SW480 (cell line): ENCODE measurements at regions not wholly inside any gene's neighbourhood (a gene's known extent, or its start where the extent isn't known, plus 50 kb on each side); places are given as distances from the start of the nearest gene placed in this dataset.

Experiments
- DNase-seq: peaks from one replicate; pipeline ENCODE4 v3.0.0-alpha.2; 2016; ENCODE audit warnings: low spot score

GRCh38 chr2:128632501-128632800 lies 313.8 kb upstream of the HS6ST1 start:
- DNase-seq: no peak

DNA sequence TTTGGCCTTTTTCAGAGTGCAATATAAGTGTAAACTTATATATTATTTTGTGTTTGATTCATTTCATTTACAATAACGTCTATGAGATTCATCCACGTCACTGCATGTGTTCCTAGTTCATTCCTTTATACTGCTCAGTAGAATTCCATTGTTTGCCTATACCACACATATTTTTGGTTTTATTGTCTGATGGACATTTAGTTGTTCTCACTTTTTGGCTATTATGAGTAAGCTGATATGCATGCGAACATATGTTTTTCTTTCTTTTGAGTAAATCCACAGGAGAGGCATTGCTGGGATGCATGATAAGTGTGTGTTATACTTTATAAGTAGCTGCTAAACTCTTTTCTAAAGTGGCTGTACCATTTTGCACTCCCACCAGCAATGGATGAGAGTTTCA lies 314.8 kb upstream of the HS6ST1 start:
- DNase-seq: no peak

- peak; percentile 20 for DNase-seq
Measured at GRCh38 chr2:128635361-128635900, 316.8 kb upstream of the HS6ST1 start.

GRCh38 chr2:128636802-128637147 lies 318.1 kb upstream of the HS6ST1 start:
- DNase-seq: no peak

DNA sequence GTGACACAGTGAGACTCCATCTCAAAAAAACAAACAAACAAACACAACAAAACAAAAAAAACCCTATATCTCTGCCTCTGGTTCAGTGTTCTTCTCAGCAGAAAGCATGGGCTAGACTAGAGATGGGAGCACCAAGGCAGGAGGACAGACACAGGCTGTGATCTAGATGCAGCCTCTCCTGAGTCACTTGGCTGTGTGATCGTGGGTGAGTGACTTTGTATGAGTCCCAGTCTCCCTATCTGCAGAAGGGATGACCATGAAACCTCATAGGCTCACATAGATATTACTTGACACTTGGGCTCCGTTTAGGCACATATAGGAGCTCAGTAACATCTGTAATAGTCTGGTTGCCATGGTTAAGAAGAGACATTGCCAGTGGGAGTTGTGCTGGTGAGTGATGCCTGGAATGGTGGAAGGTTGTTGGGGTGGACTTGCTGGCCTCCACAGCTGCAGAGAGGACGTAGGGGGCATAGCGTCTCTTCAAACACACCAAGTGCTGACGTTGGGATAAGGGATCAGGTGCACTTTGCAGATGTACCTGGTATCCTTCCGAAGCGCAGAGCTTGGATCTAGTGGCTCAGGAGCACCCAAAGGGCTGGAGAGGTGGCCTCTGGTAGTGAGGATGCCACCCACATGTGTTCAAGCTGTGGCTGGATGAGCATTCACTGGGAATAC lies 318.9 kb upstream of the HS6ST1 start:
- DNase-seq: no peak

DNA sequence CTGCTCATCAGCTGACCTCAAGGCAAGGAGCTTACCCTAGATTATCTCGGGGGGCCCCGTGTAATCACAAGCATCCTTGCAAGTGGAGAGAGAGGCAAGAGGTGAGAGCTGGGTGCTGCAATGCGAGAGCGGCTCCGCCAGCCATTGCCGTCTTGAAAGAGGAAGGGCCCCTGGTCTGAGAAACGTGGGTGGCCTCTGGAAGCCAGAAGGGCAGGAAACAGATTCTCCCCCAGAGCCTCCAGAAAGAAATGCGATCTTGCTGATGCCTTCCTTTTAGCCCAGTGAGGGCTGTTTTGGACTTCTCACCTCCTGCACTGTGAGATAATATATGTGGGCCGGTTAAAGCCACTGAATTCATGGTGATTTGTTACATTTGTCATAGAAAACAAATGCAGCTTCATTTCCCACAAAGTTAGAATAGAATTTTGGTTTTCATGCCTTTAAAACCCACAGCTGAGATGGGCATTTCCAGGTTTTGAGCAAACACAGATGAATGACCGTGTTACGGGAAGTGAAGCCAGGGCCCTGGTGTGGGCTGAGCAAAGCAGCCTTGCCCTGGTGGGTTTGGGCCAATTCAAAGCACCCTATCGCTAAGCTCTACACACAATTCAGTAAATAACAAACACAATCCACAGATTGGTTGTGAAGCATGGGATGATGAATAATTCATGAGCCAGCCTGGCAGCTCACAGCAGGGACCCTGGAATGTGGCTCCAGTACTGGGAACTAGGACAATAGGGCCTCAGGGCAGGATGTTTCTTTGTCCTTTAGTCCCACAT lies 319.9 kb upstream of the HS6ST1 start:
- no peak for DNase-seq

- DNase-seq: no peak
Measured at GRCh38 chr2:128639120-128639477, 320.4 kb upstream of the HS6ST1 start.

DNA sequence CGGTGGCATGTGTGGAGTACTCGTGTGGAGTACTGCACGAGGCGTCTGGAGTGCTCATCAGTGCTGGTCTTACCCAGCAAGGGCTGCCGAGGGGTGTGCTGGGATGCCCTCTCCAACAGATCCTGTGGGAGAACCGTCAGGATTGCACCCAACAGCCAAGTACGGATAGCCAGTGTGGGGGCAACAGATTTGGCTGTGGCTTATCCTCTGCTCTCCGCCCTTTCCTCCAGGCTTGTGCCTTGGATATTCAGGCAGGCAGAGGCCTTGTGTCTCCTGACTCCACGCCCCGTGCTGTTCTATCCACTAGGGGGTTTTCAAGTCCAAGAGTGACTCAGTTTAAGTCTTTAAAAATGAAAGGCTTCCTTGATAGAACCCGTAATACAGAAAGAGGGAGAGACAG lies 321.0 kb upstream of the HS6ST1 start:
- DNase-seq: no peak

DNA sequence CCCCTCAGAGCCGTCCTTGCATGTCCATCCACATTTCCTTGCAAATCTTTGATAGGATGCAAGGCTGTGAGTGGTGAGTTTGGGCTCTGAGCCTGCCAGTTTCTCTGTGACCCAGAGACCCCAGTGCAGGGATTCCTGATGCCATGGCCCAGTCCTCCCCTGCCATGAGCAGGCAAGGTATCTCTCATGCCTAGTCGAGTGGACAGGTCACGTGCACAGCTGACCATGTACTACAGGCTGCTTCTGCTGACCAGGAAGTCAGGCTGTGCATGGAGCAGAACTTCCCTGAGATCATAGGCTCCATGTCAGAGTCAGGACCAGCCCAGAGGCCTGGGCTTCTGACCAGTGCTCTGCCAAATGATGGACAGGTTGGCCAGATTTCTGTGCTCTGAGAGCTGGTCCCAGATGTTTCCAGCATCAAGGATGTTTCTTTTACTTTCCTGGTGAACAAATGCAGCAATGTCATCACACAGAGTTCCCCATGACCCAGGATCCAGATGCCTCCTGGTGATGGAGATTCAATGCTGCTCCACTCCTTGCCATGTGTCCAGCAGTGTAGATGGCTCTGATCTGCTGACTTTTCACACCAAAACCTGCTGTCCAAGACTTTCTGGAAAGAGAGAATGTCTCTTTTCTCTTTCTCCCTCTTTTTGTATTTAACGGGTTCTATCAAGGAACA lies 321.6 kb upstream of the HS6ST1 start:
- no peak for DNase-seq

GRCh38 chr2:128640845-128641360 lies 322.2 kb upstream of the HS6ST1 start:
- DNase-seq: no peak

DNA sequence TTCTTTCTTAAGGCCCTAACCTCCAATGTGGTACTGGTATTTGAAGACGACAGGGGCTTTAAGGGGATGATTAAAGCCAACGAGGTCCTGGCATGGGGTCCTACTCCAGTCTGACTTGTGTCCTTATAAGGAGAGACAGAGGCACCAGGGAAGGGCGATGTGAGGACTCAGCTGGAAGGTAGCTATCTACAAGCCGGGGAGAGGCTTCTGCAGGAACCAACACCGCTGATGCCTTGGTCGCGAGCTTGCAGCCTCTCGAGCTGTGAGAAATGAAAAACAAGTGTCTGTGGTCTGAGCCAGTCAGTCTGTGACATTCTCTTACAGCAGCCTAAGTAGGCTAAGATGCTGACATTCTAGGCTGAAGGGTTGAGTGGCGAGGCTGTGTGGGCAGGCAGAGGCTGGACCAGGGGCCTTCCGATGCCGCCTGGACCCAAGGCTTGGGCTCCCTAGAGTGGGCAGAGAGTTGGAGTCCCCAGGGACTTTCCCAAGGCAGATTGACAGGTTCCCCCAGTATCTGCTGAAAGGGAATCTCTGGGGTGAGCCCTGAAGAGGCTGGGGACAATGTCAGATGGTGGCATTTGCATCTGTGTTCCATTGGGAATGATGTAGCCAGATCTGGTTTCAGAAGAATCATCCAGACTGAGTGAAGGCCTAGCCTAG lies 322.9 kb upstream of the HS6ST1 start:
- DNase-seq: no peak

- no peak for DNase-seq
Measured at GRCh38 chr2:128642316-128642715, 323.6 kb upstream of the HS6ST1 start.

GRCh38 chr2:128642821-128643220 lies 324.2 kb upstream of the HS6ST1 start:
- DNase-seq: no peak

- DNase-seq: no peak
Measured at GRCh38 chr2:128643221-128644065, 324.8 kb upstream of the HS6ST1 start.

GRCh38 chr2:128644156-128644555 lies 325.5 kb upstream of the HS6ST1 start:
- no peak for DNase-seq

DNA sequence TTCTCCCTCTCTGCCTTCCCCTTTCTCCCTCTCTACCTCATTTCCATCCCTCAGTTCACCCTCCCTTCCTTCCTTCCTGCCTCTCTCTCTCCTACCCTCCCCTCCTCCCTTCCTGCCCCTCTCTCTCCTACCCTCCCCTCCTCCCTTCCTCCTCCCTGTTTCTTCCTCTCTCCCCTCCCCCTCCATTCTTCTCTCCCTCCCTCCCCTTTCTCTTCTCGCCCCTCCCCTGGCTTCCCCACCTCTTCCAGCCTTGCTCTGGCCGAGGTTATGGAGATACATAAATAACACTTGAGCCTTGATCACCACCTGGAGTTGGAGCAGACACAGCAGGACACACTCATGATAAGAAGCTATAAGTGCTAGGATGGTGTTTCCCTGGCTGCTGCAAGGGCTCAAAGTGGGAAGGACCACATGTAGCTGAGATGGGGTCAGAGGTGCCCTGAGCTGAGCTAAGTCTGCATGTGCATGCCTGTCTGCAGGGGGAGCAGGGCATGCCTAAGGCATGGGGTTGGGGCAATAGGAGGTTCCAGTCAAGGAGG lies 326.1 kb upstream of the HS6ST1 start:
- no peak for DNase-seq

- DNase-seq: no peak
Measured at GRCh38 chr2:128645631-128646030, 327.0 kb upstream of the HS6ST1 start.

GRCh38 chr2:128646091-128646490 lies 327.4 kb upstream of the HS6ST1 start:
- no peak for DNase-seq

DNA sequence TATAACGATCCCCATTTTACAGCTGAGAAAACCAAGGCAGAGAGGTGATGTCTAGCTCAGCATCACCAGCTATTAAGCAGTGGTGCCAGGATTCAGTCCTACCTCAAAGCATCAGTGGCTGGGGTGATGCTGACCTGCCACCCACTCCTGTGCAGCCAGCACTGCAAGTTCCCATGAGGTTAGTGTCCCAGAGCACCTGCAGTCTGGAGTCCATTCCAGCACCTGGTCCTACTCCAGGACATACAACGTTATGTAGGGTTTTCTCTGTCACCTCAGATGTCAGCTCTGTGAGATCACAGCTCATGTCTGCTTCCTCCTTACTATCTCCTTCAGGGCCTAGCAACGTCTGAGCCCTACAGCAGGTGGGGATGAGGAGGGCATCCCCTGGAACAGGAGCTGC lies 328.0 kb upstream of the HS6ST1 start:
- DNase-seq: no peak

GRCh38 chr2:128651000-128651399 lies 332.3 kb upstream of the HS6ST1 start:
- DNase-seq: no peak

- DNase-seq: no peak
Measured at GRCh38 chr2:128654408-128654807, 335.7 kb upstream of the HS6ST1 start.
